Chondrocyte (in vitro differentiated cells): ENCODE measurements at regions not wholly inside any gene's neighbourhood (a gene's known extent, or its start where the extent isn't known, plus 50 kb on each side); places are given as distances from the start of the nearest gene placed in this dataset.

ENCODE experiments used
- DNase-seq: peaks from one replicate; pipeline ENCODE4 v3.0.0; 2021; ENCODE audit warnings: mixed read lengths, low spot score
- H3K27ac Mint-ChIP-seq: one replicate; pipeline ENCODE4 v1.8.0; 2021; ENCODE audit warnings: mild to moderate bottlenecking, moderate library complexity, mixed read lengths; ENCODE audit not compliant: unreplicated experiment
- H3K27me3 Mint-ChIP-seq: 2 replicates; pipeline ENCODE4 v1.8.0; 2021; ENCODE audit warnings: low read depth, mixed read lengths
- H3K36me3 Mint-ChIP-seq: 2 replicates; pipeline ENCODE4 v1.8.0; 2021; ENCODE audit warnings: low read depth, mixed read lengths
- H3K4me1 Mint-ChIP-seq: 2 replicates; pipeline ENCODE4 v1.8.0; 2021; ENCODE audit warnings: low read depth, mild to moderate bottlenecking, mixed read lengths
- H3K4me3 Mint-ChIP-seq: one replicate; pipeline ENCODE4 v1.8.0; 2021; ENCODE audit warnings: mild to moderate bottlenecking, moderate library complexity, mixed read lengths; ENCODE audit not compliant: unreplicated experiment
- H3K9me3 Mint-ChIP-seq: 2 replicates; pipeline ENCODE4 v1.8.0; 2021; ENCODE audit warnings: low read depth, mixed read lengths
- TF ChIP-seq, protein P1 (sequence below): fragments of 200-600 bp; sonication (generic); IDR thresholded peaks from 2 replicates; pipeline ENCODE4 v1.5.0; 2021; ENCODE audit warnings: antibody characterized with exemption, mild to moderate bottlenecking, moderate library complexity

- TF ChIP-seq, protein P1, sequence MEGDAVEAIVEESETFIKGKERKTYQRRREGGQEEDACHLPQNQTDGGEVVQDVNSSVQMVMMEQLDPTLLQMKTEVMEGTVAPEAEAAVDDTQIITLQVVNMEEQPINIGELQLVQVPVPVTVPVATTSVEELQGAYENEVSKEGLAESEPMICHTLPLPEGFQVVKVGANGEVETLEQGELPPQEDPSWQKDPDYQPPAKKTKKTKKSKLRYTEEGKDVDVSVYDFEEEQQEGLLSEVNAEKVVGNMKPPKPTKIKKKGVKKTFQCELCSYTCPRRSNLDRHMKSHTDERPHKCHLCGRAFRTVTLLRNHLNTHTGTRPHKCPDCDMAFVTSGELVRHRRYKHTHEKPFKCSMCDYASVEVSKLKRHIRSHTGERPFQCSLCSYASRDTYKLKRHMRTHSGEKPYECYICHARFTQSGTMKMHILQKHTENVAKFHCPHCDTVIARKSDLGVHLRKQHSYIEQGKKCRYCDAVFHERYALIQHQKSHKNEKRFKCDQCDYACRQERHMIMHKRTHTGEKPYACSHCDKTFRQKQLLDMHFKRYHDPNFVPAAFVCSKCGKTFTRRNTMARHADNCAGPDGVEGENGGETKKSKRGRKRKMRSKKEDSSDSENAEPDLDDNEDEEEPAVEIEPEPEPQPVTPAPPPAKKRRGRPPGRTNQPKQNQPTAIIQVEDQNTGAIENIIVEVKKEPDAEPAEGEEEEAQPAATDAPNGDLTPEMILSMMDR = no peak
- no peak for DNase-seq
- H3K4me1 Mint-ChIP-seq = no peaks in the 10 kb centered on the region
- no peak overlapping the region for H3K4me3 Mint-ChIP-seq
- H3K9me3 Mint-ChIP-seq = peaks cover 20% of the 10 kb centered on the region
- no peaks in the 10 kb centered on the region for H3K27me3 Mint-ChIP-seq
- H3K36me3 Mint-ChIP-seq = peaks cover 2% of the 10 kb centered on the region
- H3K27ac Mint-ChIP-seq = no peak overlapping the region
Observed at GRCh38 chr6:91645811-91646210, 1058.9 kb upstream of the MAP3K7 start.

DNA sequence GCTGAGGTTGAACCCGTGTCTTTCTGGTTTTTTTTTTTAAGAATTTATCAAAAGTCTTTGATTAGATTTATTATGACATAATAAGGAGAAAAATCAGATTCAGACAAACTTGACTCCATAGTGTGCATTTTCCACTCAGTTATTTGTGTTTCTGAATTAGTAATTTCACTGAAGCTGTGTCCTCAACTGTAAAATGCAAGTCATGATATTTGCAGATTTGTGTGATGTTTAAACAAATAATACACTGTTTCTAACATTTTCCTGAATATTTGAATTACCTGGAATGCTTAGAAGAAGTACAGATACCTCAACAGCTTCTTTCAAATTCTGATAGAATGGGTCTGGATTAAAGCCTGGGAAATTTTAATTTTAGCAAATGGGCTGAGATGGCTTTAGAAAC lies 1050.3 kb upstream of the MAP3K7 start:
- TF ChIP-seq, protein P1 = no peak
- Mint-ChIP-seq H3K4me1 (peaks cover 4% of the 10 kb centered on the region), H3K9me3 (peaks cover 16% of the 10 kb centered on the region), H3K27me3 (no peaks in the 10 kb centered on the region), H3K36me3 (peaks cover 2% of the 10 kb centered on the region), H3K27ac (no peak overlapping the region), H3K4me3 (no peak overlapping the region)
- no peak for DNase-seq

DNA sequence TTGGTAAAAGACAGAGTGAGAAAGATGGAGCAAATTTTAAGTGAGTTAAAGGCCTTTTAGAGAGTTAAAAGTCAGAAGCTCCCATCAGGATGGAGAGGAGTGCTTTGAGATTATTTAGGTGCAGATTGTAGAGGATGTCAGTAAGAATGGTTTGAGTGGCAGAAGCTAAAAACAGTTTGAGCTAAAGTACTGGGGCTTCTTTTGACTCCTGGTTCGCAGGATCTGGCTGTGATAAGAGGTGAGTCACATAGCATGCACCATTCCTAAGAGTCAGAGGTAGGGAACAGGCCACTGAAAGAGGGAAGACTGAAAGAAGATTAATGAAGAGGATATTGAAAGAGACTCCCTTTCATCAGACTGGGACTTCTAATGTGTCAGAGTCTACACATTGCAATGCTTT lies 1047.9 kb upstream of the MAP3K7 start:
- Mint-ChIP-seq H3K4me1 (peaks cover 4% of the 10 kb centered on the region), H3K4me3 (no peak overlapping the region), H3K36me3 (no peaks in the 10 kb centered on the region), H3K27ac (no peak overlapping the region), H3K27me3 (no peaks in the 10 kb centered on the region), H3K9me3 (no peaks in the 10 kb centered on the region)
- no peak for DNase-seq
- TF ChIP-seq, protein P1 = no peak

DNA sequence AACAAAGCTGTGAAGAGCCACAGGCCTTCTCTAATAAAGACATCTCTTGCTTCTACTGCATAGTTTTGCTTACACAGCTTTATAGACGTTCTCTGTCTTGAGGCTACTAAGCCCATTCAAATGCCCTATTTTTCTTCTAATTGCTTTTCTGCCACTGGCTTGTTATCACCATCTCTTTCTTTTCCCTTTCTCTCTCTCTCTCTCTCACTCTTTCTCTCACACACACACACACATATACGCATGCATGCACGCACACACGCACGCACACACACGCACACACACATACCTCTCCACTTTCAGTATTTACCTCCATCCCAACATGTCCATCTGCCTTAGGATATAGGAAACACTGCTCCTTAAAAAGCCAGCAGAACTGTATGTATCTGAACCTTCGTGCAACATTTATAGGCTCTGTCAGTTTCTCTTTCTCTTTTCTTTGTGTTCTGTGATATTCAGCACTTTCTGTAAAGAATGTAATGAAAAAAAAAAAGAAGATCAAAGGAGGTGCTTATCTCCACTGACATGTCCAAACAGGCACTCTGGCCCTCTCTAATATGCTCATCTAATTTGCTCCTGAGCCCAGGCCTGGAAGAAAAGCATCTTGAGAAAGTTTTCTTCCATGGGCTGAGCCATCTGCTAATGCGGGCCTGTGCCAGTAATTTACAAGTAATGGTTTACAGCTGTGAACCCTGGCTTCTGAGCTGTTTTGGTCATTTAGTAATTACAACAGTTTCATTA lies 1046.7 kb upstream of the MAP3K7 start:
- TF ChIP-seq, protein P1 = no peak

GRCh38 chr6:91632308-91632707 lies 1045.4 kb upstream of the MAP3K7 start:
- TF ChIP-seq, protein P1 = no peak
- DNase-seq = no peak
- Mint-ChIP-seq H3K36me3 (no peaks in the 10 kb centered on the region), H3K4me1 (peaks cover 4% of the 10 kb centered on the region), H3K9me3 (no peaks in the 10 kb centered on the region), H3K27me3 (no peaks in the 10 kb centered on the region), H3K27ac (no peak overlapping the region), H3K4me3 (no peak overlapping the region)

More for the DNA sequence above, 1046.7 kb upstream of the MAP3K7 start:
- Mint-ChIP-seq H3K27ac (no peak overlapping the region), H3K4me1 (peaks cover 4% of the 10 kb centered on the region), H3K27me3 (no peaks in the 10 kb centered on the region), H3K4me3 (no peak overlapping the region), H3K9me3 (no peaks in the 10 kb centered on the region), H3K36me3 (no peaks in the 10 kb centered on the region)
- DNase-seq = no peak
